ENCODE measurements at regions not wholly inside any gene's neighbourhood (a gene's known extent, or its start where the extent isn't known, plus 50 kb on each side); places are given as distances from the start of the nearest gene placed in this dataset.

GRCh38 chr15:56538901-56539545 lies 74.1 kb upstream of the MNS1 start:
- TF ChIP-seq CTCF (IDR thresholded peaks at IDR 0.05; ENCODE audit: low read depth, low read length) (no peak), POLR2A (IDR thresholded peaks at IDR 0.05; ENCODE audit: extremely low read depth, insufficient read length) (no peak), MYC (IDR thresholded peaks at IDR 0.05; ENCODE audit: low read depth, low read length) (no peak)
- TF ChIP-seq, protein P1, sequence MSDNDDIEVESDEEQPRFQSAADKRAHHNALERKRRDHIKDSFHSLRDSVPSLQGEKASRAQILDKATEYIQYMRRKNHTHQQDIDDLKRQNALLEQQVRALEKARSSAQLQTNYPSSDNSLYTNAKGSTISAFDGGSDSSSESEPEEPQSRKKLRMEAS (IDR thresholded peaks at IDR 0.05; ENCODE audit: low read depth, low read length), result no peak
